ENCODE measurements at regions not wholly inside any gene's neighbourhood (a gene's known extent, or its start where the extent isn't known, plus 50 kb on each side); places are given as distances from the start of the nearest gene placed in this dataset.

DNA sequence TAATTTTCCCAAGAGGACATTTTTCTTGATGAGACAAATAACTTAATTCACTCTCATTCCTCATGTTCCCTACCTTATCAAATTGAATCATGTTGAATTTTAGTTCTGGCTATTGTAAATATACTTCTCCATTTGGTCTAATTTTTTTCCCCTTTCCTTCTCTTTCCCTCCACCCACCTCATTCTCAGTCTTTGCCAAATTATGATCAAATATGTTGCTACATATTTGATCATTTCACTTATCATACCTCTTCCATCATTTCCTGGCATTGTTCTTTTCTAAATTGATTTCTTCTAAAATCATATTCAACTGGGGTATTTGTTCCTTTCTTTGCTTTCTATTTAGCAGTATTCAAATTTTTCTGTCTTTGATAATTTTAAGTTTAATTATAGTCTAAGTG is 52.3 kb downstream of the HDGFL1 start:
- H3K27ac Mint-ChIP-seq (ENCODE audit: unreplicated experiment) = no peak overlapping the region
- no peaks in the 10 kb centered on the region for H3K4me1 Mint-ChIP-seq (ENCODE audit: low read depth, unreplicated experiment)
- TF ChIP-seq, protein P1, sequence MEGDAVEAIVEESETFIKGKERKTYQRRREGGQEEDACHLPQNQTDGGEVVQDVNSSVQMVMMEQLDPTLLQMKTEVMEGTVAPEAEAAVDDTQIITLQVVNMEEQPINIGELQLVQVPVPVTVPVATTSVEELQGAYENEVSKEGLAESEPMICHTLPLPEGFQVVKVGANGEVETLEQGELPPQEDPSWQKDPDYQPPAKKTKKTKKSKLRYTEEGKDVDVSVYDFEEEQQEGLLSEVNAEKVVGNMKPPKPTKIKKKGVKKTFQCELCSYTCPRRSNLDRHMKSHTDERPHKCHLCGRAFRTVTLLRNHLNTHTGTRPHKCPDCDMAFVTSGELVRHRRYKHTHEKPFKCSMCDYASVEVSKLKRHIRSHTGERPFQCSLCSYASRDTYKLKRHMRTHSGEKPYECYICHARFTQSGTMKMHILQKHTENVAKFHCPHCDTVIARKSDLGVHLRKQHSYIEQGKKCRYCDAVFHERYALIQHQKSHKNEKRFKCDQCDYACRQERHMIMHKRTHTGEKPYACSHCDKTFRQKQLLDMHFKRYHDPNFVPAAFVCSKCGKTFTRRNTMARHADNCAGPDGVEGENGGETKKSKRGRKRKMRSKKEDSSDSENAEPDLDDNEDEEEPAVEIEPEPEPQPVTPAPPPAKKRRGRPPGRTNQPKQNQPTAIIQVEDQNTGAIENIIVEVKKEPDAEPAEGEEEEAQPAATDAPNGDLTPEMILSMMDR (IDR thresholded peaks at IDR 0.05; ENCODE audit: partially characterized antibody, unreplicated experiment) = no peak
- no peaks in the 10 kb centered on the region for H3K27me3 Mint-ChIP-seq (ENCODE audit: unreplicated experiment)
- no peaks in the 10 kb centered on the region for H3K9me3 Mint-ChIP-seq (ENCODE audit: unreplicated experiment)
- DNase-seq = no peak
- no peak overlapping the region for H3K4me3 Mint-ChIP-seq (ENCODE audit: unreplicated experiment)
- no peaks in the 10 kb centered on the region for H3K36me3 Mint-ChIP-seq (ENCODE audit: unreplicated experiment)

DNA sequence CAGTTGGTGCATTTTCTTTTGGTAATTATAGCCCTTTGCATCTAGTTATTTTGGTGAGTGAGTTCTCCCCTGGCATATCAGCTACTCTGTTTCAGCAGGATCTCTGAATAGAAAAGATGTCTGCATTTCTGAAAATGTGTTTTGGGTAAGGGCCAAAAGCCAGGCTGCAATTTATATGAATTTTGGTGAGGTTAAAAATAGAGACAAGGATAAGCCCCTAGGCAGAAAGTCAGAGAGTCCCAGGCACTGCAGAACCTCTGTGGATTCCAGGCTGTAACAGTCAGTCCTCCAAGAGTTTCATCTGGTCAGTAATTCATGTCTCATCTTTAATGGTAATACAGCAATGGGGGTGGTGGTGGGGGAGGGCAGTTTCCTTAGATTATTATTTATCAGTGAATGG is 53.0 kb downstream of the HDGFL1 start:
- Mint-ChIP-seq H3K9me3 (ENCODE audit: unreplicated experiment) (no peaks in the 10 kb centered on the region), H3K4me3 (ENCODE audit: unreplicated experiment) (no peak overlapping the region), H3K36me3 (ENCODE audit: unreplicated experiment) (no peaks in the 10 kb centered on the region), H3K27ac (ENCODE audit: unreplicated experiment) (no peak overlapping the region), H3K27me3 (ENCODE audit: unreplicated experiment) (no peaks in the 10 kb centered on the region), H3K4me1 (ENCODE audit: low read depth, unreplicated experiment) (no peaks in the 10 kb centered on the region)
- no peak for DNase-seq
- TF ChIP-seq, protein P1 (IDR thresholded peaks at IDR 0.05; ENCODE audit: partially characterized antibody, unreplicated experiment) = no peak

DNA sequence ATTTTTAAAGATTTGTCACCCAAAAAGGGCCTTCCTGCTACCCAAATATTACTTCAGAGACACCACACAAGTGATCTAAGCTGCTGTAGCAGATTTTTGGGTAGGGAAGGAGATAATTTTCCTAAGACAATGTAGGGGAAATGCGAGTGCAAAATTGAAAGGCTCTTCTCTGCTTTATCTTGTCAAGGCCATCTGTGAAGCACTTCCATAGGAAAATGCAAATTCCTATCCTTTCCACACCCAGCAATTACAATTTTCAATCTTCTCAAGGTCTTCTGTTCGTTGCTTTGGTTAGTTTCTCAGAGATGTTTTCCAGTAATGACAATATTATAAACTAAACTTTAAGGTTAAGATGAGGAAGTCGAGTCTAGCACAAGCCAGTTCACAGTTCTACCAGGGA is 53.4 kb downstream of the HDGFL1 start:
- TF ChIP-seq, protein P1 (IDR thresholded peaks at IDR 0.05; ENCODE audit: partially characterized antibody, unreplicated experiment) = no peak
- DNase-seq = no peak
- H3K27me3 Mint-ChIP-seq (ENCODE audit: unreplicated experiment) = no peaks in the 10 kb centered on the region
- no peak overlapping the region for H3K27ac Mint-ChIP-seq (ENCODE audit: unreplicated experiment)
- H3K4me1 Mint-ChIP-seq (ENCODE audit: low read depth, unreplicated experiment) = no peaks in the 10 kb centered on the region
- no peaks in the 10 kb centered on the region for H3K9me3 Mint-ChIP-seq (ENCODE audit: unreplicated experiment)
- H3K36me3 Mint-ChIP-seq (ENCODE audit: unreplicated experiment) = no peaks in the 10 kb centered on the region
- no peak overlapping the region for H3K4me3 Mint-ChIP-seq (ENCODE audit: unreplicated experiment)

DNA sequence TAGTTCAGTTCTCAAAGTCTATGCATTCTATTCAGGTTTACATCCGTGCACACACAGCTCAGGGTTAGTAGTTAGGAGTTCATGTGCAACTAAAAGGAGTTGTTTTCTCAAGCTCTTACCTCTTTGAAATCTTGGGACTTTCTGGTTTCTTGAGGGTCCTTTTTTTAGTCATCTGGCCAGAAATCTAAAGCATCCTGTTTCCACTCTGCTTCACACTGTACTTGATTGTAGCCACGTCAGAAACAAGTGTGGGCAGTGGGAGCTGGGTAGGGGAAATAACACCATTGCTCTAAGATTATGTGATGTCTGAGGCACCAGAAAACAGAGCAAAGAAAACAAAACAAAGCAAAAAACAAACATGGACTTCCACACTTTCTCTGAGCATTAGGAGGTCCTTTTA is 58.3 kb downstream of the HDGFL1 start:
- no peaks in the 10 kb centered on the region for H3K27me3 Mint-ChIP-seq (ENCODE audit: unreplicated experiment)
- H3K4me1 Mint-ChIP-seq (ENCODE audit: low read depth, unreplicated experiment) = peaks cover 15% of the 10 kb centered on the region
- H3K27ac Mint-ChIP-seq (ENCODE audit: unreplicated experiment) = no peak overlapping the region
- H3K9me3 Mint-ChIP-seq (ENCODE audit: unreplicated experiment) = no peaks in the 10 kb centered on the region
- H3K36me3 Mint-ChIP-seq (ENCODE audit: unreplicated experiment) = no peaks in the 10 kb centered on the region
- no peak overlapping the region for H3K4me3 Mint-ChIP-seq (ENCODE audit: unreplicated experiment)
- DNase-seq = no peak
- TF ChIP-seq, protein P1 (IDR thresholded peaks at IDR 0.05; ENCODE audit: partially characterized antibody, unreplicated experiment) = no peak

DNA sequence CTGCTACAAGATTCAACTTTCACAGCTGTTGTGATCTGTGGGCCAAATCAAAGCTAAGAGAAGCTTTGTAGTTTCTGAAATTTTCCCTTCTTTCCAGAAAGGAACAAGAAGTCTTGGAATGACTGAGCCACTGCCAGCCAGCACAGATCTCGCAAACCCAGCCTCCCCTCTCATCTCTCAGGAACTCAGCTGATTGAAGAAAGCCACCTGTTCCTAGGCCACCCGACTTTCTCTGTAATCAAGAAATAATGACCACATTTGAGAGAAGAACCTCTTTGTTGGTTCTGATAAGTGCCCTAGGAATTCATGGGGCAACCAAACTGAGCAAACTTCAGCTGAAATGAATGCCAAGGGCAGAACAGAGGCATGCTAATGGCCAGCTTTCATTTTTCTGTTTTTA is 61.7 kb downstream of the HDGFL1 start:
- Mint-ChIP-seq H3K27me3 (ENCODE audit: unreplicated experiment) (no peaks in the 10 kb centered on the region), H3K4me3 (ENCODE audit: unreplicated experiment) (no peak overlapping the region), H3K27ac (ENCODE audit: unreplicated experiment) (no peak overlapping the region), H3K36me3 (ENCODE audit: unreplicated experiment) (no peaks in the 10 kb centered on the region), H3K9me3 (ENCODE audit: unreplicated experiment) (no peaks in the 10 kb centered on the region), H3K4me1 (ENCODE audit: low read depth, unreplicated experiment) (peaks cover 18% of the 10 kb centered on the region)
- TF ChIP-seq, protein P1 (IDR thresholded peaks at IDR 0.05; ENCODE audit: partially characterized antibody, unreplicated experiment) = no peak
- no peak for DNase-seq
